IMR-90 (cell line): ENCODE measurements at regions not wholly inside any gene's neighbourhood (a gene's known extent, or its start where the extent isn't known, plus 50 kb on each side); places are given as distances from the start of the nearest gene placed in this dataset.

Experiments used
- CEBPB ChIP-seq: IDR thresholded peaks from 2 replicates; pipeline ENCODE4 v1.6.1; 2012; ENCODE audit warnings: low read depth, low read length, improper control_type of control experiment
- CHD1 ChIP-seq: IDR thresholded peaks from 2 replicates; pipeline ENCODE4 v1.6.1; 2012; ENCODE audit warnings: low read depth, low read length, improper control_type of control experiment
- CTCF ChIP-seq: conservative IDR thresholded peaks from 2 replicates; pipeline ENCODE4 v1.5.1; 2012; ENCODE audit warnings: mild to moderate bottlenecking, low read depth, low read length, improper control_type of control experiment
- ELK1 ChIP-seq: fragments of 150-350 bp; IDR thresholded peaks from 2 replicates; pipeline ENCODE4 v1.6.1; 2016; ENCODE audit warnings: low read depth, mild to moderate bottlenecking, low read length, moderate library complexity, borderline replicate concordance
- MAFK ChIP-seq: IDR thresholded peaks from 2 replicates; pipeline ENCODE4 v1.6.1; 2012; ENCODE audit warnings: low read depth, low read length, improper control_type of control experiment
- NFE2L2 ChIP-seq: fragments of 150-350 bp; IDR thresholded peaks from 2 replicates; pipeline ENCODE4 v1.6.1; 2016; ENCODE audit warnings: low read depth, mild to moderate bottlenecking, low read length
- POLR2A ChIP-seq: IDR thresholded peaks from 2 replicates; pipeline ENCODE4 v1.6.1; 2012; ENCODE audit warnings: mild to moderate bottlenecking, low read depth, low read length
- RAD21 ChIP-seq: IDR thresholded peaks from 2 replicates; pipeline ENCODE4 v1.6.1; 2012; ENCODE audit warnings: low read length, improper control_type of control experiment
- SMC3 ChIP-seq: fragments of 150-350 bp; IDR thresholded peaks from 2 replicates; pipeline ENCODE4 v1.6.1; 2016; ENCODE audit warnings: low read depth, mild to moderate bottlenecking, antibody characterized with exemption, low read length, moderate library complexity
- USF2 ChIP-seq: fragments of 150-350 bp; IDR thresholded peaks from 2 replicates; pipeline ENCODE4 v1.6.1; 2017; ENCODE audit warnings: mild to moderate bottlenecking, antibody characterized with exemption, low read length, low read depth

- TF ChIP-seq CTCF (no peak), POLR2A (no peak), CHD1 (no peak), USF2 (no peak), RAD21 (no peak), NFE2L2 (no peak), MAFK (no peak), SMC3 (no peak), CEBPB (no peak), ELK1 (no peak)
Observed at GRCh38 chr5:4758550-4758949, 381.6 kb upstream of the ADAMTS16 start.
